DLD1 (cell line): ENCODE measurements at regions not wholly inside any gene's neighbourhood (a gene's known extent, or its start where the extent isn't known, plus 50 kb on each side); places are given as distances from the start of the nearest gene placed in this dataset.
"Not testable (repeated sequence)": the region's sequence is repeated elsewhere in the genome, so short reads cannot be mapped to it uniquely, and the experiment has no call there.

Source experiments
- in situ Hi-C: cut with HindIII; loops from 2 replicates; pipeline ENCODE4 v1.10.0; 2017; ENCODE audit warnings: low sequenced_read_pairs

- in situ Hi-C loops = no loop called here
Observed at GRCh38 chr7:87007038-87007437, 52.4 kb downstream of the ELAPOR2 start.

GRCh38 chr7:87004956-87005355, 54.5 kb downstream of the ELAPOR2 start:
- in situ Hi-C loops = no loop called here

GRCh38 chr7:87003872-87004798, 55.3 kb downstream of the ELAPOR2 start:
- in situ Hi-C loops = no loop called here

- in situ Hi-C loops = no loop called here
Observed at GRCh38 chr7:87001214-87001613, 58.2 kb downstream of the ELAPOR2 start.

GRCh38 chr7:87000344-87000743, 59.1 kb downstream of the ELAPOR2 start:
- in situ Hi-C loops = no loop called here

- in situ Hi-C loops = no loop called here
Observed at GRCh38 chr7:86999750-87000149, 59.7 kb downstream of the ELAPOR2 start.

GRCh38 chr7:86995814-86996213, 63.6 kb downstream of the ELAPOR2 start:
- in situ Hi-C loops = no loop called here

DNA sequence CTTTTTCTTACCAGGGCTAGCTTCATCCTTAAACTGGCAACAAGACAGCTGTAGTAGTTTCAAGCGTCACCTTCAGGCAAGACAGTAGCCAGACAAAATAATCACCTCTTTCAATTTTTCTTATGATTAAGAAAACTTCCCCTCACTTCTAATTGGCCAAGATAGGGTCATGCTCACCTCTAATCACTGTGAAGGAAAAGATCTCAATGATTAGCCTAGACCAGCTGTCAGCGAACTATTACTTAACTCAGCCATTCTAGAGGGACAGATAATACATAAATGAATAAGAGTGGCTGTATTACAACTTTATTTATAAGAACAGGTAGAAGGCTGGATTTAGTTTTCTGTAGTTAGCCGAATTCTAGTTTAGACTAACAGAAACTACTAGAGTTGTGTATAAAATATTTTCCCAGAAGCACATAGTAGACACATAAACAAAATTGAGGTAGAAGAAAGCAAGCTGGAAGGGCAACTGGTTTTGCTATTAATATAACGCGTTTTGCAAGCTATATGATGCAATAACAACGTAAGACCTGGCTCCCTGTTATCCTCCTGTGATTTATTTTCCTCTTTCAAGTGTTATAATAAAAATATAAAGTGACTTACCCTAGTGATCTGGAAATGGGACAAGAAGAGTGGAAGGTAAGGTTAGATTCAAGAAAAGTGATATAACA, 64.3 kb downstream of the ELAPOR2 start:
- in situ Hi-C loops = no loop called here

- in situ Hi-C loops = no loop called here
Observed at GRCh38 chr7:86991771-86992191, 67.7 kb downstream of the ELAPOR2 start.

GRCh38 chr7:86991093-86991769, 68.2 kb downstream of the ELAPOR2 start:
- in situ Hi-C loops = no loop called here

- in situ Hi-C loops = no loop called here
Observed at GRCh38 chr7:86989407-86989806, 70.0 kb downstream of the ELAPOR2 start.

DNA sequence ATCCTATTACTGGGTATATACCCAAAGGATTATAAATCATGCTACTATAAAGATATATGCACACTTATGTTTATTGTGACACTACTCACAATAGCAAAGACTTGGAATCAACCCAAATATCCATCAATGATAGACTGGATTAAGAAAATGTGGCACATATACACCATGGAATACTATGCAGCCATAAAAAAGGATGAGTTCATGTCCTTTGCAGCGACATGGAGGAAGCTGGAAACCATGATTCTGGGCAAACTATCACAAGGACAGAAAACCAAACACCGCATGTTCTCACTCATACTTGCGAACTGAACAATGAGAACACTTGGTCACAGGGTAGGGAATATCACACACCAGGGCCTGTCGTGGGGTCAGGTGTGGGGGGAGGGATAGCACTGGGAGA, 71.6 kb downstream of the ELAPOR2 start:
- in situ Hi-C loops = not testable (repeated sequence)

- in situ Hi-C loops = not testable (repeated sequence)
Observed at GRCh38 chr7:86987358-86987757, 72.1 kb downstream of the ELAPOR2 start.

GRCh38 chr7:86985342-86985741, 74.1 kb downstream of the ELAPOR2 start:
- in situ Hi-C loops = not testable (repeated sequence)

- in situ Hi-C loops = not testable (repeated sequence)
Observed at GRCh38 chr7:86983654-86984053, 75.8 kb downstream of the ELAPOR2 start.

GRCh38 chr7:86981937-86982336, 77.5 kb downstream of the ELAPOR2 start:
- in situ Hi-C loops = not testable (repeated sequence)

DNA sequence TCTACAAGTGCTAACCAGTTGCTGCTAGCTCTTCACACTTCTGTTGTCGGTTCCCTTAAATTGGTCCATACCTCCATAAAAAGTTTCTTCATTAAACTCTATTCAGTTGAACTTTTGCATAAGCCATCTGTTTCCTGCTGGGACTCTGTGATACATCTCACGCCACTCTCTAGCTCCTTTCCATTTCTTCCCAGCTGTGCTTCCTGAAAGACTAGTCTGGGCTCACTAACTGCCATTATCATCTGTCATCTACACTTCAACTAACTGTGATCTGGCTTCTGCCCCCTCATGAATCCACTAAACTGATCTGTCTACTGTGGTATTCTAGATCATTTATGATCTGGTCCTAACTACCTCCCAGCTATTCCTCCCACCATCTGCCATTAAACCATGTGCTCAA, 78.3 kb downstream of the ELAPOR2 start:
- in situ Hi-C loops = no loop called here

GRCh38 chr7:86980223-86980622, 79.2 kb downstream of the ELAPOR2 start:
- in situ Hi-C loops = no loop called here

- in situ Hi-C loops = no loop called here
Observed at GRCh38 chr7:86978808-86979506, 80.5 kb downstream of the ELAPOR2 start.

DNA sequence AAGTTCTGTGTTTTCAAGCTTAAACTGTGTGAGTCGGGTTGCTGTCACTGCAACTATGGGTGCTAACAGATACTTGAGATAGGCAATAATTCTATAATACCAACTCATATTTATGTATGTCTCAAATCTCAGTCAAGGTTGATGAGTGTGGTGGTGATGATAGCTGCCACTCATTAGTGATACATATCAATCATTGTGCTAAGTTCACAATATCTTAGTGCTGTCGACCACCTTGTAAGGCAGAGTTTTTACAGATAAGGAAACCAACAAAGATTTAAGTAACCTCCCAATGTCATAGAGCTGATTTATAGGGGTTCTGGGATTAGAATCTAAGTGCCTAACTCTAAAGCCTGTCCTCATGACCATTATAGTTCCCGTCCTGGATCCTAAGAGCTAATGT, 82.5 kb downstream of the ELAPOR2 start:
- in situ Hi-C loops = no loop called here

GRCh38 chr7:86975914-86976313, 83.5 kb downstream of the ELAPOR2 start:
- in situ Hi-C loops = no loop called here
